Stimulated activated naive B cell treated with anti-CD40 and anti-IgM and Interleukin-4, amounts not matched to agents 10 μg/mL and 1 μg/mL and 100 μg/mL, for 72 hours (primary cell): ENCODE measurements at regions not wholly inside any gene's neighbourhood (a gene's known extent, or its start where the extent isn't known, plus 50 kb on each side); places are given as distances from the start of the nearest gene placed in this dataset.
"Not testable (repeated sequence)": the region's sequence is repeated elsewhere in the genome, so short reads cannot be mapped to it uniquely, and the experiment has no call there.

Source experiments
- ATAC-seq, 2 donors: fragments of 150-1000 bp; cut with Tn5 transposase; replicated peaks; 2 replicates each; pipeline ENCODE4 v1.10.0; 2021; ENCODE audit warnings: moderate library complexity in 1 of 2
- DNase-seq: peaks from one replicate; pipeline ENCODE4 v3.0.0; 2021
- H3K27ac Mint-ChIP-seq: one replicate; pipeline ENCODE4 v1.8.0; 2022; ENCODE audit warnings: mild to moderate bottlenecking, mixed read lengths
- H3K27me3 Mint-ChIP-seq, 2 donors: one replicate each; pipeline ENCODE4 v1.8.0; 2022; ENCODE audit warnings: mixed read lengths in 2 of 2
- H3K36me3 Mint-ChIP-seq, 2 donors: one replicate each; pipeline ENCODE4 v1.8.0; 2022; ENCODE audit warnings: mixed read lengths in 2 of 2, mild to moderate bottlenecking in 1 of 2
- H3K4me1 Mint-ChIP-seq, 2 donors: one replicate each; pipeline ENCODE4 v1.8.0; 2022; ENCODE audit warnings: mixed read lengths in 2 of 2, mild to moderate bottlenecking in 1 of 2
- H3K4me3 Mint-ChIP-seq, 2 donors: one replicate each; pipeline ENCODE4 v1.8.0; 2022; ENCODE audit warnings: mild to moderate bottlenecking in 2 of 2, mixed read lengths in 2 of 2, moderate library complexity in 1 of 2
- H3K9me3 Mint-ChIP-seq, 2 donors: one replicate each; pipeline ENCODE4 v1.8.0; 2022; ENCODE audit warnings: mixed read lengths in 2 of 2, mild to moderate bottlenecking in 1 of 2

- Mint-ChIP-seq H3K27ac (no peak overlapping the region), H3K27me3 (peaks cover 0 to under 1% of the 10 kb centered on the region in 2 donors), H3K36me3 (no peaks in the 10 kb centered on the region), H3K4me3 (no peak overlapping the region), H3K9me3 (peaks cover 3 to 4% of the 10 kb centered on the region in 2 donors), H3K4me1 (peaks cover 0 to 5% of the 10 kb centered on the region in 2 donors)
- DNase-seq (no peak), ATAC-seq (no peak)
Observed at GRCh38 chr12:115303723-115304309, 619.8 kb upstream of the TBX3 start.

- H3K27ac Mint-ChIP-seq, result no peak overlapping the region
- no peaks in the 10 kb centered on the region for H3K4me1 Mint-ChIP-seq
- H3K27me3 Mint-ChIP-seq, result no peaks in the 10 kb centered on the region
- no peak for DNase-seq
- no peak overlapping the region for H3K4me3 Mint-ChIP-seq
- no peaks in the 10 kb centered on the region for H3K36me3 Mint-ChIP-seq
- peaks cover 0 to 1% of the 10 kb centered on the region in 2 donors for H3K9me3 Mint-ChIP-seq
- ATAC-seq, result no peak
Observed at GRCh38 chr12:115297445-115297844, 613.5 kb upstream of the TBX3 start.

GRCh38 chr12:115296613-115297198, 612.7 kb upstream of the TBX3 start:
- no peaks in the 10 kb centered on the region for H3K36me3 Mint-ChIP-seq
- no peak overlapping the region for H3K4me3 Mint-ChIP-seq
- no peak overlapping the region for H3K27ac Mint-ChIP-seq
- H3K27me3 Mint-ChIP-seq, result no peaks in the 10 kb centered on the region
- no peaks in the 10 kb centered on the region for H3K4me1 Mint-ChIP-seq
- peaks cover 0 to 1% of the 10 kb centered on the region in 2 donors for H3K9me3 Mint-ChIP-seq
- ATAC-seq (no peak), DNase-seq (no peak)

GRCh38 chr12:115295886-115296285, 611.9 kb upstream of the TBX3 start:
- H3K9me3 Mint-ChIP-seq, result peaks cover 0 to 1% of the 10 kb centered on the region in 2 donors
- ATAC-seq, result no peak
- H3K4me3 Mint-ChIP-seq, result no peak overlapping the region
- H3K36me3 Mint-ChIP-seq, result no peaks in the 10 kb centered on the region
- no peak overlapping the region for H3K27ac Mint-ChIP-seq
- DNase-seq, result no peak
- H3K4me1 Mint-ChIP-seq, result no peaks in the 10 kb centered on the region
- H3K27me3 Mint-ChIP-seq, result no peaks in the 10 kb centered on the region

GRCh38 chr12:115294453-115295133, 610.6 kb upstream of the TBX3 start:
- Mint-ChIP-seq H3K27ac (no peak overlapping the region), H3K9me3 (peaks cover 0 to 1% of the 10 kb centered on the region in 2 donors), H3K36me3 (no peaks in the 10 kb centered on the region), H3K27me3 (no peaks in the 10 kb centered on the region), H3K4me3 (no peak overlapping the region), H3K4me1 (no peaks in the 10 kb centered on the region)
- ATAC-seq (no peak), DNase-seq (no peak)

GRCh38 chr12:115285429-115285828, 601.5 kb upstream of the TBX3 start:
- not testable (repeated sequence) for DNase-seq, H3K27ac Mint-ChIP-seq, ATAC-seq, H3K4me1 Mint-ChIP-seq, H3K9me3 Mint-ChIP-seq, H3K27me3 Mint-ChIP-seq, H3K36me3 Mint-ChIP-seq, H3K4me3 Mint-ChIP-seq

GRCh38 chr12:115273456-115273855, 589.5 kb upstream of the TBX3 start:
- DNase-seq (no peak), ATAC-seq (no peak)
- H3K27me3 Mint-ChIP-seq, result no peaks in the 10 kb centered on the region
- no peak overlapping the region for H3K4me3 Mint-ChIP-seq
- no peaks in the 10 kb centered on the region for H3K4me1 Mint-ChIP-seq
- H3K9me3 Mint-ChIP-seq, result peaks cover 0 to 3% of the 10 kb centered on the region in 2 donors
- no peak overlapping the region for H3K27ac Mint-ChIP-seq
- H3K36me3 Mint-ChIP-seq, result no peaks in the 10 kb centered on the region

- Mint-ChIP-seq H3K4me3 (no peak overlapping the region), H3K4me1 (no peaks in the 10 kb centered on the region), H3K27ac (no peak overlapping the region), H3K36me3 (no peaks in the 10 kb centered on the region), H3K27me3 (no peaks in the 10 kb centered on the region), H3K9me3 (peaks cover 0 to 5% of the 10 kb centered on the region in 2 donors)
- no peak for DNase-seq
- no peak for ATAC-seq
Observed at GRCh38 chr12:115268451-115268850, 584.5 kb upstream of the TBX3 start.

GRCh38 chr12:115267891-115268290, 583.9 kb upstream of the TBX3 start:
- peaks cover 0 to 5% of the 10 kb centered on the region in 2 donors for H3K9me3 Mint-ChIP-seq
- no peaks in the 10 kb centered on the region for H3K36me3 Mint-ChIP-seq
- H3K27me3 Mint-ChIP-seq, result no peaks in the 10 kb centered on the region
- no peak overlapping the region for H3K27ac Mint-ChIP-seq
- ATAC-seq, result no peak
- H3K4me3 Mint-ChIP-seq, result no peak overlapping the region
- no peaks in the 10 kb centered on the region for H3K4me1 Mint-ChIP-seq
- DNase-seq, result no peak

- ATAC-seq, result no peak
- no peak for DNase-seq
- H3K4me1 Mint-ChIP-seq, result no peaks in the 10 kb centered on the region
- no peaks in the 10 kb centered on the region for H3K27me3 Mint-ChIP-seq
- H3K27ac Mint-ChIP-seq, result no peak overlapping the region
- no peak overlapping the region for H3K4me3 Mint-ChIP-seq
- H3K9me3 Mint-ChIP-seq, result peaks cover 0 to 5% of the 10 kb centered on the region in 2 donors
- no peaks in the 10 kb centered on the region for H3K36me3 Mint-ChIP-seq
Observed at GRCh38 chr12:115267464-115267863, 583.5 kb upstream of the TBX3 start.

- ATAC-seq (no peak), DNase-seq (no peak)
- peaks cover 0 to 1% of the 10 kb centered on the region in 2 donors for H3K9me3 Mint-ChIP-seq
- H3K27me3 Mint-ChIP-seq, result no peaks in the 10 kb centered on the region
- no peak overlapping the region for H3K4me3 Mint-ChIP-seq
- no peaks in the 10 kb centered on the region for H3K4me1 Mint-ChIP-seq
- H3K27ac Mint-ChIP-seq, result no peak overlapping the region
- H3K36me3 Mint-ChIP-seq, result no peaks in the 10 kb centered on the region
Observed at GRCh38 chr12:115264605-115265004, 580.6 kb upstream of the TBX3 start.

- no peaks in the 10 kb centered on the region for H3K4me1 Mint-ChIP-seq
- no peak for DNase-seq
- H3K36me3 Mint-ChIP-seq, result no peaks in the 10 kb centered on the region
- no peak overlapping the region for H3K4me3 Mint-ChIP-seq
- no peak for ATAC-seq
- no peak overlapping the region for H3K27ac Mint-ChIP-seq
- H3K9me3 Mint-ChIP-seq, result peaks cover 0 to 3% of the 10 kb centered on the region in 2 donors
- H3K27me3 Mint-ChIP-seq, result no peaks in the 10 kb centered on the region
Observed at GRCh38 chr12:115261691-115262398, 577.9 kb upstream of the TBX3 start.

GRCh38 chr12:115260762-115261675, 577.0 kb upstream of the TBX3 start:
- Mint-ChIP-seq H3K27me3 (no peaks in the 10 kb centered on the region), H3K36me3 (no peaks in the 10 kb centered on the region), H3K27ac (no peak overlapping the region), H3K4me1 (no peaks in the 10 kb centered on the region), H3K4me3 (no peak overlapping the region), H3K9me3 (peaks cover 0 to 3% of the 10 kb centered on the region in 2 donors)
- ATAC-seq (no peak), DNase-seq (no peak)
